Hepatic stellate cell (primary cell): ENCODE measurements at regions not wholly inside any gene's neighbourhood (a gene's known extent, or its start where the extent isn't known, plus 50 kb on each side); places are given as distances from the start of the nearest gene placed in this dataset.
"Not testable (repeated sequence)": the region's sequence is repeated elsewhere in the genome, so short reads cannot be mapped to it uniquely, and the experiment has no call there.

Experiments used
- DNase-seq: peaks from one replicate; pipeline ENCODE4 v3.0.0; 2011; ENCODE audit warnings: low spot score

DNA sequence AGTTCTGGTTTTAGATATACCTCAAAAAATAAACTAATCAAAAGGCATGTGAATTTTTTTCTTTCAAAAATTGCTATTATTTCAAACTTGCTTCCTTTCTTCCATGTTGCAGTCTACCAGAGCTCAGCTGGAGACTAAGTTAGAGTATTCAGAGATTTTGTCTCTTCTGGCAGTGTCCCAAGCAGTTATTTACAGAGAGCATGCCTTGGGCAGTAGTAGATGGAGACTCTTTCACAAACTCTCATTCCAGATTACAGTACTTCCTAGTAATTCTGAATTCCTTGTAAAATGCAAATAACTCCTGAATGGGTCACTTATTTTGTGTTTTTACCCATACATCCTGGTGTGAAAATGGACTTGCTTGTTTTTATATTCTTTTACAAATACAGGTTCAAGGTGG, 703.4 kb downstream of the EPHA7 start:
- no peak for DNase-seq

DNA sequence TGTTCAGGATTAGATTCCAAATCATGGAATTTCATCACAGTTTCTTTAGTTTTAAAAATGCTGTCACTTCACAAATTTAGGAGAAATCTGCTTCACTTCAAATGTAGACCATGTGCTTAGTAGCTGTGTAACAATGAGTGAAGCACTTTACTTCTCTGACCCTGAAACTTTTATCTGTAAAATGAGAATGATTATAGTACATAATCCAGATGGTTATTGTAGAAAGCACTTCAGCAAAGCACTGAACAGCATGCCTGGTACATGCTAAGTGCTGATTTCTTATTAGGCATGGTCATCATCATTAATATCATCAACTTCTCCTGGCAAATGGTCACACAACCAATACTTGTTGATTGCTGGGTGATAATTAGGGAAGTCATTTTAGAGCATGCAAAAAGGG, 705.0 kb downstream of the EPHA7 start:
- DNase-seq, result no peak

DNA sequence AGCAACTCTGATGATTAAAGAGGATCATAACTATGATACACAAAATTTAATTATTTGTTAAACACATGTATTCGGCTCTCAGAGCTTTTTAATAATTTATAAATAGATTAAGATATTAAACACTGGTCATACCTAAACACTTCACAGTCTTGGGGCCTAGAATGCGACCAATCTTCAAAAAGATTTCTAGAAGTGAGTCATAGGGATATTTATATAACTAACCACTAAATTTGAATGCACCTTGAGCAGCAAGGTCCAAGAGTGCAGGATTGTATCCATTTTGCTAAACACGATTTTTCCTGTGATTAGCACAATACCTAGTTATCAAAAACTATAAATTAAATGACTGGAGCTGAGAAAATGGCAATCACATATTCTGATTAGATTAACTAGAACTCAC, 709.3 kb downstream of the EPHA7 start:
- DNase-seq, result no peak

DNA sequence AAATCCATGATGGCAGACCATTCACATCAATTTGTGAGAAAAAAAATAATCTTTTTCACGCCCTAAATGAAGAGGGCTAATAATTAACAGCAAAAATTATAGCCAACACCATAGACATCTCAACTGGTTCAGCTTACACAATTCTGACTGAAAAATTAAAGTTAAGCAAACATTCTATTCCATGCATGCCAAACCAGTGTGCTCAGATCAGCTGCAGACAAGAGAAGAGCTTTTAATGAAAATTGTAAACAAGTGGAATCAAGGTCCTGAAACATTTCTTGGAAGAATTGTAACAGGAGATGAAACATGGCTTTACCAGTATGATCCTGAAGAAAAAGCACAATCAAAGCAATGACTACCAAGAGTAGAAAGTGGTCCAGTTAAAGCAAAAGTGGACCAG, 710.4 kb downstream of the EPHA7 start:
- DNase-seq, result no peak

DNA sequence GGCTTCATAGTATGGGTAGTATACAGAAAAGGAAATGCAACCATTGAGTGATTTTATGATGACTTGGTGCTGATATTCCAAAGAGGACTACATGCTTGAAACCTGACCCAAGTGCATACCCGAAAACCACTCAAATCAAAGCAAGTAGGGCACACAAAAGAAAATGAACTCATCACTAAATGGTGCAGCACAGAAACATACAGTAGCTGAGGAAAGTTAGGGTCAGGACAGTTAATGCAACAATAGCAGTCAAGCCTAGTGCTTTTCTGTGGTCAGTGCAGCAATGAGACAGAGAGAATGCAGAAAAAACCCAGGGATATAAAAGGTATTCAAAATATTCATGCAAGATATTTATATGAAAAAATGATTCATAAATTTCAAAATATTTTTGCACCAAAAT, 711.1 kb downstream of the EPHA7 start:
- DNase-seq, result no peak

DNA sequence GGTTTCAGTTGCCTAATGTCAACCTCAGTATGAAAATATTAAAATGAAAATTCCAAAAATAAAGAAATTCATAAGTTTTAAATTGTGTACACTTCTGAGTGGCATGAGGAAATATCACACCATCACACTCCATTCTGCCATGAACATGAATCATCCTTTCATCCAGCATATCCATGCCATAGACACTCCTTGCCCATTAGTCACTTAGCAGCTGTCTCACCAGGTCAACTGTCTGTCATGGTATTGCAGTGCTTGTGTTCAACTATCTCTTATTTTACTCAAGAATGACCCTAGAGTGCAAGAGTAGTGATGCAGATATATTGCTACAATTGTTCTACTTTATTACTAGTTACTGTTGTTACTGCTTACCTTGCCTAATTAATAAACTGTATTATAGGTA, 712.4 kb downstream of the EPHA7 start:
- no peak for DNase-seq

DNA sequence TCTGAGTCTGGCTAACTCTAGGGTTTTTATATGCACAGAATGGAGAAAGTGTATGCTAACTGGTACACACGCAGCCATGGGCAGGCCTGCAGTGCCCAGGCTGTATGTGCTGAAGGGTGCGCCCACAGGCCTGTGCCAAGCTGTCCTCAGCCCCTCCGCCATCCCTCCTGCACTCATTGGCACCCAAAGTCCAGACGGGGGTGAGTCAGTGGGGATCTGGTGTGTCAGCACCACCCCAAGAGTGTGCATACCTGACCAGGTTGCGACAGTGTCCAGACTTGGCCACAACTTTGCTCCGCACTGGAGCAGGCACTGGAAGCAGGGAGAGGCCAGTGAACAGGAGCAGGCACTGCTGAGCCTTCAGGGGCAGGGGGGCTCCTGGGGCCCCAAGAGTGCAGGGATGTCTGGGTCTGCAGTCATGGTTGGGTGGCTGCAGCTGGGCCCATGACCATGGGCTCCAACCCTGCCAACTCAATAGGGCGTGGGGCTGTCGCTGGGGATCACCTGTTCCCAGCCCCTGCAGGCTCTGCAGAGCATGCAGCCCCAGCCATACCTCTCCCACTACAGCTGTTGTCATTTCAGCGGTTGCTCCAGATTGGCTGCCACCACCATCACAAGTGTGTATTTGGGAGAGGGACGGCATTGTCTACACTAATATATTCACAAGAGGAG, 717.8 kb downstream of the EPHA7 start:
- no peak for DNase-seq

DNA sequence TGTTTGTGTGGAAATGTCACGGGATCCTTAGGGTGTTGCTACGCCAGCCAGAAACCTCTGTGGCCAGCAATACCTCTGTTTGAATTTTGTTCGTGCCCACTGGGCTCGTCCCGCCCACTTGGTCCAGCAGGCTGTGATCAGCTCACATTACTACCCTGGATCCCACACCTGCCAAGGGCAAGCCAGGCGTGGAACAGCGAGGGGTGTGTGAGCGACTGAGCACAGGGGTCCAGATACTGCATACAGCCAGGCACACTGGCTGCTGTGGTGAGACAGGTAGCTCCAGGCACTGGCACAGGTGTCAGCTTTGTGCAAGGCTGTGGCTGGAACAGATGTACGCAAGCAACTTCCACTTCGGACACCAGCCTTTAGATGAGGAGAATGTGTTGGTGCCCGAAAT, 718.9 kb downstream of the EPHA7 start:
- no peak for DNase-seq

DNA sequence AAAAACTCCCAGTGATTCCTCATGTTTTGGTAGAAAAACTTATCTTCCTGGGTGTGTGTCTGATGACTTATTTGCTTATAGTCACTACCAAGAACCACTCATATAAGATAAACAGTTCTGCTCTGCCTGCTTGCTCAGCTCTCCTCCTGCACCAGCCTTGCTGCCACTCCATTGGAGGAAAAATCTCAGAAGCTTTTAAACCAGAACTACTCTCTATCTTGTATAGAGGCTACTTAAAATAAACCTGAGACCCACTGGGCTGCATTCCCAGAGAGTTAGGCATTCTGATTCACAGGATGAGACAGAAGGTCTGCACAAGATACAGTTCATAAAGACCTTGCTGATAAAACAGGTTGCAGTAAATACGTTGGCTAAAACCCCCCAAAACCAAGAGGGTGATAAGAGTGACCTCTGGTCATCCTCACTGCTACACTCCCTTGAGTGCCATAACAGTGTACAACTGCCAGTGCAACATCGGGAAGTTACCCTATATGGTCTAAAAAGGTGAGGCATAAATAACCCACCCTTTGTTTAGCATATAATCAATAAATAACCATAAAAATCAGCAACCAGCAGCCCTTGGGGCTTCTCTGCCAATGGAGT, 728.3 kb downstream of the EPHA7 start:
- DNase-seq, result no peak

DNA sequence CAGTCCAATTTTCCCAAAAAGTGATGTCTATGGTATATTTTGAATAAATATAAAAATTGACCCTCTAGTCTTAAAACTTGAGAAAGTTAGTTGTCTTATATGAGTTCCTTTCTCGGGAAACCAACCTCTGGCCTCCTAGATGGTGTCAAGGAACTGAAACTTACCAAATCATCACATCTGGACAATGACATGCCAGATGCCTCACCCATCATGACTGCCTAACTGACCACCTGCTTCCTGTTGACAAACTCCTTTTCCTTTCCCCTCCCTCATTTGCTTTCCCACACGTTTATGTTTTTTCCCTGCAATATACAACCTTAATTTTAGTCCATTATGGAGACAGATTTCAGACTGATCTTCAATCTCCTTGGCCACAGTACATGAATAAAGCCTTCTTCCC, 731.0 kb downstream of the EPHA7 start:
- DNase-seq, result no peak

DNA sequence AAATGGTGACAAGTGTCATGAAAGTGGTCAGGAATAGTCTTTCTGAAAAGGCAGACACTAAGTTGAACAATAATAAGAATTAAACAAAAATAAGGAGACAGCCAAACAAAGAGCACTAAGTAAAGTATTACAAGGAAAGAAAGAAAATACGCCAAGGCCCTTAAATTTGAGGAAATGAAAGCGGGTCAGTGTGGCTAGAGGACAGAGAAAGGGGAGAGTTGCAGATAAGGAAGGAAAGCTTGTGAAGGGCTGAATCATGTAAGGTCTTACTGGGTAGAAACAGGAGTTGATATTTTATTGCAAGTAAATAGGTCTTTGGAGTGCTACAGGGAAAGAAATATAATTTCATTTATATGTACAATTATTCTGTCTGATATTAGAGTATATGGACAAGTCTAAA, 732.1 kb downstream of the EPHA7 start:
- no peak for DNase-seq

DNA sequence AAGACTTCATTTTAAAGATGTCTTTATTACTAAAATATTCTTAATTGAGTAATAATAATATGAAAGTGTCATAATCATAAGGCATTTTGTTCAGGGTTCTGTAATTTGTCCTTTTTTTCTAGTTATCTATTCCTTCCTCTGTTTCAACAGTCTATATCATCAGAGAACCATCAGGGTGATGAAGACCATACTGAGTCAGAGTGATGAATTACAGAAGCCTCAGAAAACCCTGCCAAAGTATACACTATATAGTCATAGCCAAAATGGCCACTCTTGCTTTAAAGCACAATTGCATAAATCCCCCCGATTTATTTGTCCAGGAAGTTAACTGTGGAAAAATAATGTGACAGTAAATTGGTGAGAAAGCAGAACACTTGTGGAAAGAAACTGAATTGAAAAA, 735.0 kb downstream of the EPHA7 start:
- DNase-seq, result no peak

DNA sequence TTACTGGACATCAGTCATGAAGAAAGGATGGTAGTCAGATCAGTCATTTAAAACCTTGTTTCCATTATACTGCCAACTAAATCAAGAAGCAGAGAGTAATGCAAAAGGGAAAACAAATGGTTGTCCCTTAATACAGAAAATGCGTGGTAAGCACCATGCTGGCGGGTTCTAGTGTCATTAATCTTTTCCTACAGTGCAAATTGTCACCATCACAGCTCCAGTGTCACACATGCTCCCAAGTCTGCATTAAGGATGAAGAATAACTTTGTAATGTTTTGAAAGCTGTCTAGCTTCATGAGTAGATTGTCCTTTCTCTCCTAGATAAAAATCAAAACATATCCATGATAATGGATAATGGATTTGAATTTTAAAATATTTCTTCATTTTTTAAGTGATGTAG, 735.6 kb downstream of the EPHA7 start:
- DNase-seq, result no peak

DNA sequence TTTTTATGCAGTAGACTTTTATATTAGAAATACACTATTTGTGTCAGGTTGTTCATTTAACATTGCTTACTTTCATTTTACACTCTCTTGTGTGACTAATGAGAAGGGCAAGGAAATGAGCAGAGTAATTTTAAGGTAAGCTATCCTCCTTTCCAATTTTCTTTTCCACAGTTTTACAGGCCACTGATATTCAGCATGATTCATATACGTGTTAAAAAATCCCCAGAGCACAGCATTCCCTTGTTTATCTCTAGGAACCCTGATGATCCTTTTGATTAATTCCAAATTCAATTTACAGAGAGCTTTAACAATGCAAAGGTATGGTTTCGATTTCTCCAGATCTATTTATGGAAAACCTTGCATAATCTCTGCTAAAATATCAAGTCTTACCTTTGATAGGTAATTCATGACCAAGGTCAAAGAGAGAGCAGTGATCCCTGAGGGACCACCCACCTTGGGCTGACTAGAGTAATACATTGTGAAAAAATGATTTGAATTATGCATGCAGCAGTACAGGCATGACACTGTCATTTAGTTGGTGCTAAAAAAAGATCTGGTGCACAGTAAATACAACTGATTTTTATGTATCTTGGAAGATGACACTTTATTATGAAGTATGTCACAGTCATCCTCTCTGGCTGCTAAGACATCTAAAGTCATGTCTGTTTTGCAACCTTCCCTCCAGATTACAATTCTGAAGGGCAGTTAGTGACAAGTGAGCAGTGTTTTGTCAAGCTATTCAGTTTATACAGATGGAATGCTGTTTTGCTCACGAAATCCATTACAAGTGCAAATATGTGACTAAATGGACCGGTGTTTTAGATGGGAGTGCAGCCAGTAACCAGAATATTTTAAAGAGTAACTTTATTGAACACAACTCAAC, 736.6 kb downstream of the EPHA7 start:
- no peak for DNase-seq

DNA sequence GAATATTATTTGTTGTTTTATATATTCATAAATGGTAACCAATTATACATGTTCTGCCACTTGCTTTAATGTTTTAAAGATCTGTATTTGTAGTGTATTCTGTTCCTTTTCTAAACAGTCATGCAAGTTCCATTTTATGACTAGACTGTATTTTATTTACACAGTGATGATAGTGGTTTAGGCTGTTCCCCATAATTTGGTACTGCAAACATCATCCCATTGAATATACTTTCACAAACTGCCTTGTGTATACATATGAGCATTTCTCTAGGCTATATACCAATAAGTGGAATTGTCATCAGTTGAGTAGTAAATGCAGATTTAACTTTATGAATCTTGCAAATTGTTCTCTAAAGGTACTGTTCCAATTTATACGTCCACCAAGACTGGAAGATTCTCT, 738.0 kb downstream of the EPHA7 start:
- DNase-seq, result no peak

DNA sequence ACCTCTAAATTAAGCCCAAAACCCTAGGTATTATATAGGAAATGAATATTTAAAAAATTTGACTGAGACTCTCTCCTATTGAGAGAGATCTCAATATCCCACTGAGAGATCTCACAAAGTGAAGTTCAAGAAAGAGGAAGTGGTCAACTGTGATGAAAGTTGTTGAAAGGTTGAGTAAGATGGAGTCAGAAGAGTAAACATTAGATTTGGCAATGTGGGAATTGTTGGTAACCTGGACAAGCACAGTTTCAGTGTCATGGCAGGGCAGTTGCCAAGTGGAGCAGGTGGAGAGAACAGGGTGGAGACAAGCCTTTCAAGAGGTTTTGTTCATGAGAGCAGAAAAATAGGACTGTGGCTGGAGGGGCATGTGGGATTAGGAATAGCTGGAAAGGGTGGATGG, 747.9 kb downstream of the EPHA7 start:
- not testable (repeated sequence) for DNase-seq

DNA sequence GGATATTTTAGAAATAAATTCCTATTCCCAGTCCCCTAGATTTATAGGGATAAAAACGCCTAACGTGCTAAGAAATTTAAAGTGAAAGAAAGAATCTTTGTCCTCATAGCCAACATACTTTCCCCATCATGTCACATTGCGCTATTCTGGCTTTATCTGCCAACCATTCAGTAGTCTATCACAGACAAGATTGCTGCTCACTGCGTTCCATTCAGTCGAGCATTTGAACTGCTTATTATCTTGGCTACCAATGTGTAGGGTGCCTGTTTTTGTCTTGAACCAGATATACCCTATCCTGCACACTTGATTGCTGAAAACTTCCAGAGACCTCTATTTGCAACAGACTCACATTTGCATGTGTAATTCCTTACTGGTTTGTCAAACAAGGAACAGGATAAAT, 751.5 kb downstream of the EPHA7 start:
- no peak for DNase-seq

DNA sequence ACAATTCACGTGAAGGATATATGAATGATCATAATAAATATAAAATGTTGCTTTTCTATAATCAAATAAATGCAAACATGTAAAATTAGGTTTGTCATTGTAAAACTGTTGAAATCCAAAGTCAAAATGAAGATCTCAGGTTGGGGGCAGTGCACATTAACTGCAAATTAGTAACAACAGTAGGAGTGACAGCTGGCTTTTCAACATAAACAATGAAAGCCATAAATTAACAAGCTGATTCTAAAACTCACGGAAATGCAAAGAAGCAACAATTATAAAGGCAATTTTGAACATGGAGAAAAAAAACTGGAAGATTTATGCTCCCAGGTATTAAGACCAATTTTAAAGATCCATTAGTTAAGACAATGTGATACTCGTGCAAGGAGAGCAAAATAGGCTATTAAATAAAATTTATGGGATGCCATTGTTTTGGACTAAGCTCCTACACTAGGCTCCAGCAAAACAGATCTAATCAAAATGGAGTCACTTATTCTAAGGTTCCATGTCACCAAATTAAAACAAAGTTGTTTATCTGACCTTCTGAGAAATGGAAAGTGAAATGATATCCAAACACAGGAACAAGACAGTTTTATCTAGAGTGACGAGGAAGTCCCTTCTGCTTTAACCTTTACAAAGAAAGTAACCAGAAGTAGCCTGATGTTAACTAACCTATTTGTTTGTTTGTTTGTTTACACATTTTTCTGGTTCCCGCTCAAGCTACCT, 770.8 kb downstream of the EPHA7 start:
- no peak for DNase-seq

DNA sequence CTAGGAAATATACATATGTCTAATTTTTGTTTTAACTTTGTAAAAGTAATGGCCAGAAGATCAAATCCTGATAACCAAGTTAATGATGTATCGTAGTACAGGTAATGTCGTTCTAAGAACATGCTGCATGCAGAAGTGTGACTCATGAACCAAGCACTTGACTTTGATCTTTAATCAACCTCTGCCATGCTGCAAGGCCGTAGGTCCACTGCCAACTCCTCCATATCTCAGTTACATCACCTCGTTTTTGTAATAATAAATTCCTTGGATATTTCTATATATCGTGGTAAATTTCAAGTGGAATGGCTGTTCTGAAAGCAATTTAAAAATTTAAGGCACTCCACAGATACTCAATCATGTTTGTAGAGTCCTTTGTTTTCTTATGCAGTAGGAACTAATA, 771.7 kb downstream of the EPHA7 start:
- DNase-seq, result no peak

DNA sequence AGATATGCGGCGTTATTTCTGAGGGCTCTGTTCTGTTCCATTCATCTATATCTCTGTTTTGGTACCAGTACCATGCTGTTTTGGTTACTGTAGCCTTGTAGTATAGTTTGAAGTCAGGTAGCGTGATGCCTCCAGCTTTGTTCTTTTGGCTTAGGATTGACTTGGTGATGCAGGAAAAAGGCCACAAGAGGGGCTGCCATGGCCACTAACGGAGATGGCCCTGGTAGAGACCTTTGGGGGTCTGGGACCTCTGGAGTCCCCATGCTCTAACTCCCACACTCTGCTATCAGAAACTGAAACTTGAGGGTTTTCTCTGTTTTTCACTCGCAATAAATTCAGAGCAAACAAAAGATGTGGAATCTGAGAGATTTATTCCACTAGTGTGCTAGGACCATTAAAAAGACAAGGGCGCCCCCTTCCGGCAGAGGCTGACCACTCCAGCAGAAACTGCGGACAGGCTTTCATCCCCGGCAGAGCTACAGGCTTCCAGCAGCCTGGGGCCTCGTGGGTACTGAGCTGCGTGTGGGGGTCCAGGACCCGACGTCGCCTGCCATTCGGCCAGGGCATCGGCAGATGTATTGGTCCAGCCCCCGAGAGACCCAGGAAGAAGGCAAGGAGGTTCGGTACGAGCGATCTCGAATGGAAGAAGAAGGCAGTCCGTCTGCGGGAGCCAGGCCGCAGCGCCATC, 775.1 kb downstream of the EPHA7 start:
- not testable (repeated sequence) for DNase-seq

DNA sequence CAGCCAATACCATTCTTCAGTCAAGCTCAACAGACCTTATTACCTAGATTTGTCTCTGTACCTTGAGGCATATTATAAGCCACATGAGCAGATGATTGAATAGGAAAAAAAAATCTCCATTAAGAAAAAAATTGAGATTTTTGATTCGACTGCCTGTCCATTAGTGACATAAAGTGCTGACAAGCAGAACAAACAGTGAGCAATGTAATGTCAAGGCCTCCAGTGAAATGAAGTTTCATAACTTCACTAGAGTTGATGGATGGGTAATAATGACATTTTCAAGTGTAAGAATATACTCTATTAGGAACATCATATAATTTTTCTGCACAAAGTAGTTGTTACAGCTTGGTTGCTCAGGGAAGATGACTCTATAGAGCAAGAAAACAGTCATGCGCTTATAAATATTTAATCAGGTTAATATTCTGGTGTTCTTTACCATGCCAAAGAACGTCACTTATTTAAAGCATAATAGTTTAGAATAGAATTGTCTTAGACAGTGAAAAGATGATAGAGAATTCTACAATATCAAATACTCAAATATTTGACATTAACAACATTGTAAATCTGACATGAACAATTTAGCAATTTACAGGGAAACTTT, 783.7 kb downstream of the EPHA7 start:
- DNase-seq, result no peak

DNA sequence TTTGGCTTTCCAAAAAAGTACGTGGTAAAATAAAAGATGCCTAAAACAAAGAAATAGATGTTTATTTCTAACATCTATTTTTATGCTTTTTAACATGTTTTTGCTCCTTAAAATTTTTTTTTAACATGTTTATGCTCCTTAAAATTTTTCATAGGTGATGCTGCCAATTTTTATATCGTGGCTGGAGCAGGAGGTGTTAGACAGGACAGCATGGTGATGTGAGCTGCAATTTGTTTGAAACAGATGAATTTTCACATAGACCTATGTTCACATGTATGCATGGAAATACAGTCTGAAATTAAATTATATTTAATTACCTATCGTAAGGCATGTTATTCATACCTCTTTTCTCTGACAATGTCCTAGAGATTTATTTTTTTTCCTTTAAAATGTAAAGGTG, 784.8 kb downstream of the EPHA7 start:
- DNase-seq, result no peak
